ENCODE measurements at regions not wholly inside any gene's neighbourhood (a gene's known extent, or its start where the extent isn't known, plus 50 kb on each side); places are given as distances from the start of the nearest gene placed in this dataset.
"Not testable (repeated sequence)": the region's sequence is repeated elsewhere in the genome, so short reads cannot be mapped to it uniquely, and the experiment has no call there.

- Histone ChIP-seq H3K4me1 (ENCODE audit: control insufficient read depth in 2 of 2, insufficient read depth in 2 of 2, low read length in 2 of 2) (no peaks in the 10 kb centered on the region), H3K27ac (ENCODE audit: low read depth in 1 of 2, low read length in 1 of 2) (no peak overlapping the region), H3K36me3 (ENCODE audit: control insufficient read depth in 2 of 2, insufficient read depth in 2 of 2, low read length in 1 of 2) (no peaks in the 10 kb centered on the region), H3K4me3 (ENCODE audit: low read length in 2 of 2) (no peak overlapping the region), H3K27me3 (ENCODE audit: control insufficient read depth in 2 of 2, insufficient read depth in 1 of 2, low read length in 1 of 2) (no peaks in the 10 kb centered on the region), H3K9me3 (ENCODE audit: control insufficient read depth in 2 of 2, insufficient read depth in 1 of 2, low read length in 1 of 2) (no peaks in the 10 kb centered on the region)
- DNase-seq (ENCODE audit: low read depth in 6 of 9, low spot score in 9 of 9) = no peak
- WGBS = 89% methylated on average over 2 of the region's 2 CpGs
Measured at GRCh38 chr17:13420878-13421277, 180.9 kb downstream of the HS3ST3A1 start.

- 89% methylated on average over 1 of the region's 1 CpG for WGBS
- Histone ChIP-seq H3K4me1 (ENCODE audit: control insufficient read depth in 2 of 2, insufficient read depth in 2 of 2, low read length in 2 of 2) (no peaks in the 10 kb centered on the region), H3K4me3 (ENCODE audit: low read length in 2 of 2) (no peak overlapping the region), H3K27ac (ENCODE audit: low read depth in 1 of 2, low read length in 1 of 2) (no peak overlapping the region), H3K27me3 (ENCODE audit: control insufficient read depth in 2 of 2, insufficient read depth in 1 of 2, low read length in 1 of 2) (no peaks in the 10 kb centered on the region), H3K36me3 (ENCODE audit: control insufficient read depth in 2 of 2, insufficient read depth in 2 of 2, low read length in 1 of 2) (no peaks in the 10 kb centered on the region), H3K9me3 (ENCODE audit: control insufficient read depth in 2 of 2, insufficient read depth in 1 of 2, low read length in 1 of 2) (no peaks in the 10 kb centered on the region)
- no peak for DNase-seq (ENCODE audit: low read depth in 6 of 9, low spot score in 9 of 9)
Measured at GRCh38 chr17:13420418-13420826, 181.3 kb downstream of the HS3ST3A1 start.

- Histone ChIP-seq H3K4me3 (ENCODE audit: low read length in 2 of 2) (no peak overlapping the region), H3K27me3 (ENCODE audit: control insufficient read depth in 2 of 2, insufficient read depth in 1 of 2, low read length in 1 of 2) (no peaks in the 10 kb centered on the region), H3K4me1 (ENCODE audit: control insufficient read depth in 2 of 2, insufficient read depth in 2 of 2, low read length in 2 of 2) (no peaks in the 10 kb centered on the region), H3K36me3 (ENCODE audit: control insufficient read depth in 2 of 2, insufficient read depth in 2 of 2, low read length in 1 of 2) (no peaks in the 10 kb centered on the region), H3K27ac (ENCODE audit: low read depth in 1 of 2, low read length in 1 of 2) (no peak overlapping the region), H3K9me3 (ENCODE audit: control insufficient read depth in 2 of 2, insufficient read depth in 1 of 2, low read length in 1 of 2) (no peaks in the 10 kb centered on the region)
- DNase-seq (ENCODE audit: low read depth in 6 of 9, low spot score in 9 of 9) = no peak
- 93% methylated on average over 6 of the region's 6 CpGs for WGBS
Measured at GRCh38 chr17:13419676-13420075, 182.1 kb downstream of the HS3ST3A1 start.

- H3K4me1 ChIP-seq (ENCODE audit: control insufficient read depth in 2 of 2, insufficient read depth in 2 of 2, low read length in 2 of 2) = no peaks in the 10 kb centered on the region
- 87% methylated on average over 2 of the region's 2 CpGs for WGBS
- H3K36me3 ChIP-seq (ENCODE audit: control insufficient read depth in 2 of 2, insufficient read depth in 2 of 2, low read length in 1 of 2) = no peaks in the 10 kb centered on the region
- H3K4me3 ChIP-seq (ENCODE audit: low read length in 2 of 2) = no peak overlapping the region
- DNase-seq (ENCODE audit: low read depth in 6 of 9, low spot score in 9 of 9) = no peak
- H3K27ac ChIP-seq (ENCODE audit: low read depth in 1 of 2, low read length in 1 of 2) = no peak overlapping the region
- no peaks in the 10 kb centered on the region for H3K9me3 ChIP-seq (ENCODE audit: control insufficient read depth in 2 of 2, insufficient read depth in 1 of 2, low read length in 1 of 2)
- H3K27me3 ChIP-seq (ENCODE audit: control insufficient read depth in 2 of 2, insufficient read depth in 1 of 2, low read length in 1 of 2) = no peaks in the 10 kb centered on the region
Measured at GRCh38 chr17:13418891-13419290, 182.8 kb downstream of the HS3ST3A1 start.

GRCh38 chr17:13417381-13417950 lies 184.3 kb downstream of the HS3ST3A1 start:
- no peak for DNase-seq (ENCODE audit: low read depth in 6 of 9, low spot score in 9 of 9)
- Histone ChIP-seq H3K27ac (ENCODE audit: low read depth in 1 of 2, low read length in 1 of 2) (no peak overlapping the region), H3K36me3 (ENCODE audit: control insufficient read depth in 2 of 2, insufficient read depth in 2 of 2, low read length in 1 of 2) (no peaks in the 10 kb centered on the region), H3K4me1 (ENCODE audit: control insufficient read depth in 2 of 2, insufficient read depth in 2 of 2, low read length in 2 of 2) (no peaks in the 10 kb centered on the region), H3K9me3 (ENCODE audit: control insufficient read depth in 2 of 2, insufficient read depth in 1 of 2, low read length in 1 of 2) (no peaks in the 10 kb centered on the region), H3K27me3 (ENCODE audit: control insufficient read depth in 2 of 2, insufficient read depth in 1 of 2, low read length in 1 of 2) (no peaks in the 10 kb centered on the region), H3K4me3 (ENCODE audit: low read length in 2 of 2) (no peak overlapping the region)
- 87% methylated on average over 2 of the region's 2 CpGs for WGBS

GRCh38 chr17:13416748-13417363 lies 184.9 kb downstream of the HS3ST3A1 start:
- no peak for DNase-seq (ENCODE audit: low read depth in 6 of 9, low spot score in 9 of 9)
- no peak overlapping the region for H3K4me3 ChIP-seq (ENCODE audit: low read length in 2 of 2)
- 62% methylated on average over 3 of the region's 3 CpGs for WGBS
- H3K27me3 ChIP-seq (ENCODE audit: control insufficient read depth in 2 of 2, insufficient read depth in 1 of 2, low read length in 1 of 2) = no peaks in the 10 kb centered on the region
- no peak overlapping the region for H3K27ac ChIP-seq (ENCODE audit: low read depth in 1 of 2, low read length in 1 of 2)
- no peaks in the 10 kb centered on the region for H3K36me3 ChIP-seq (ENCODE audit: control insufficient read depth in 2 of 2, insufficient read depth in 2 of 2, low read length in 1 of 2)
- no peaks in the 10 kb centered on the region for H3K9me3 ChIP-seq (ENCODE audit: control insufficient read depth in 2 of 2, insufficient read depth in 1 of 2, low read length in 1 of 2)
- no peaks in the 10 kb centered on the region for H3K4me1 ChIP-seq (ENCODE audit: control insufficient read depth in 2 of 2, insufficient read depth in 2 of 2, low read length in 2 of 2)

- H3K36me3 ChIP-seq (ENCODE audit: control insufficient read depth in 2 of 2, insufficient read depth in 2 of 2, low read length in 1 of 2) = no peaks in the 10 kb centered on the region
- peak in 1 of 9 donors; percentile 1 for DNase-seq (ENCODE audit: low read depth in 6 of 9, low spot score in 9 of 9)
- H3K27ac ChIP-seq (ENCODE audit: low read depth in 1 of 2, low read length in 1 of 2) = no peak overlapping the region
- WGBS = 42% methylated on average over 13 of the region's 13 CpGs
- H3K9me3 ChIP-seq (ENCODE audit: control insufficient read depth in 2 of 2, insufficient read depth in 1 of 2, low read length in 1 of 2) = no peaks in the 10 kb centered on the region
- no peaks in the 10 kb centered on the region for H3K4me1 ChIP-seq (ENCODE audit: control insufficient read depth in 2 of 2, insufficient read depth in 2 of 2, low read length in 2 of 2)
- H3K4me3 ChIP-seq (ENCODE audit: low read length in 2 of 2) = no peak overlapping the region
- no peaks in the 10 kb centered on the region for H3K27me3 ChIP-seq (ENCODE audit: control insufficient read depth in 2 of 2, insufficient read depth in 1 of 2, low read length in 1 of 2)
Measured at GRCh38 chr17:13415871-13416416, 185.8 kb downstream of the HS3ST3A1 start.

GRCh38 chr17:13415200-13415599 lies 186.5 kb downstream of the HS3ST3A1 start:
- 62% methylated on average over 3 of the region's 3 CpGs for WGBS
- not testable (repeated sequence) for H3K27me3 ChIP-seq (ENCODE audit: control insufficient read depth in 2 of 2, insufficient read depth in 1 of 2, low read length in 1 of 2); DNase-seq (ENCODE audit: low read depth in 6 of 9, low spot score in 9 of 9); H3K4me3 ChIP-seq (ENCODE audit: low read length in 2 of 2); H3K9me3 ChIP-seq (ENCODE audit: control insufficient read depth in 2 of 2, insufficient read depth in 1 of 2, low read length in 1 of 2); H3K27ac ChIP-seq (ENCODE audit: low read depth in 1 of 2, low read length in 1 of 2); H3K4me1 ChIP-seq (ENCODE audit: control insufficient read depth in 2 of 2, insufficient read depth in 2 of 2, low read length in 2 of 2); H3K36me3 ChIP-seq (ENCODE audit: control insufficient read depth in 2 of 2, insufficient read depth in 2 of 2, low read length in 1 of 2)

- Histone ChIP-seq H3K36me3 (ENCODE audit: control insufficient read depth in 2 of 2, insufficient read depth in 2 of 2, low read length in 1 of 2) (no peaks in the 10 kb centered on the region), H3K4me1 (ENCODE audit: control insufficient read depth in 2 of 2, insufficient read depth in 2 of 2, low read length in 2 of 2) (no peaks in the 10 kb centered on the region), H3K27ac (ENCODE audit: low read depth in 1 of 2, low read length in 1 of 2) (no peak overlapping the region), H3K27me3 (ENCODE audit: control insufficient read depth in 2 of 2, insufficient read depth in 1 of 2, low read length in 1 of 2) (no peaks in the 10 kb centered on the region), H3K9me3 (ENCODE audit: control insufficient read depth in 2 of 2, insufficient read depth in 1 of 2, low read length in 1 of 2) (no peaks in the 10 kb centered on the region), H3K4me3 (ENCODE audit: low read length in 2 of 2) (no peak overlapping the region)
- DNase-seq (ENCODE audit: low read depth in 6 of 9, low spot score in 9 of 9) = no peak
- WGBS = 92% methylated on average over 7 of the region's 7 CpGs
Measured at GRCh38 chr17:13413001-13413400, 188.7 kb downstream of the HS3ST3A1 start.

Data from thymus (tissue), 11 donors.